ENCODE measurements at regions not wholly inside any gene's neighbourhood (a gene's known extent, or its start where the extent isn't known, plus 50 kb on each side); places are given as distances from the start of the nearest gene placed in this dataset.

DNA sequence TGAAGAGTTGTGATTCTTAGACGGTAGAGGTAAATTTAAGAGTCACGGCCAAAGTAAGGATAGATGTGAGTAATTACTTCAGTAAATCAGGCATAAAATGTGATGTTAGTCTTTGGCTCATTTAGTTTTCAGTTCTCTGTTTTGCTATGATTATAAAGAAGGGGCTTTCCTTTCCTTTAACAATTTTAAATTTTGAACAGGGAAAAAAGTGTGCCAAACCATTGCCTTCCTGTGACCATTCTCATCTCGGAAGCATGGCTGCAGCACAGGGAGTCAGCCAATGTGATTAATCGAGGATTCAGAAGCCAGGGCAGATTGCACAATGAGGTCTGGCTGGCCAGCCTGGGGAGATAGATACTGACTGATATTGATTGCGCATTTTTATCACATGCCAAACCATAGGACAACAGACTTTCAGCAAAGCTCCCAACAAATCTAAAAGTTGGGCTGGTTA, 480.2 kb upstream of the PRICKLE1 start:
- CTCF ChIA-PET, result no interaction called here
- Mint-ChIP-seq H3K27me3 (no peaks in the 10 kb centered on the region), H3K27ac (no peak overlapping the region), H3K4me3 (no peak overlapping the region), H3K4me1 (no peaks in the 10 kb centered on the region), H3K36me3 (ENCODE audit: low read depth) (no peaks in the 10 kb centered on the region), H3K9me3 (peaks cover 4% of the 10 kb centered on the region)
- DNase-seq, result no peak
- POLR2A ChIA-PET, result no interaction called here

GRCh38 chr12:43066471-43066870, 476.9 kb upstream of the PRICKLE1 start:
- CTCF ChIA-PET, result no interaction called here
- no peak overlapping the region for H3K4me3 Mint-ChIP-seq
- POLR2A ChIA-PET, result no interaction called here
- H3K36me3 Mint-ChIP-seq (ENCODE audit: low read depth), result no peaks in the 10 kb centered on the region
- H3K27ac Mint-ChIP-seq, result no peak overlapping the region
- H3K4me1 Mint-ChIP-seq, result no peaks in the 10 kb centered on the region
- no peaks in the 10 kb centered on the region for H3K27me3 Mint-ChIP-seq
- no peak for DNase-seq
- H3K9me3 Mint-ChIP-seq, result peaks cover 4% of the 10 kb centered on the region

DNA sequence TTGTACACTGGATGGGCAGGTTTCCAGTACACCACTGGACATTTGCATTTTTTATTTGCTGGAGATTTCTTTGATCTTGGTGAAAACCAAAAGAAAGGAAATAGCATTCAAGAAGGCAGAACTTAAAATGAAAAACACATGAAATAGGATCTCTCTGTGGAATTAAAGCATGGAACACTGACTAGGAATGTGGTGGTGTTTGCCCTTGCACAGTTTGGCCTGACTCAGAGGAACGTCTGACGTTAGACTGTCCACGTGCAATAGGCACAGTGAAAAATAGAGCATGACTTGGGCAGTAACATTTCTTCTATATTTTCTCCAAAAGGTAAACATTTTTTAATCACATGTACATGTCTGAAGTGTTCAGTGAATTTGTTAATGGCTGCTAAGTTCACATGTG, 474.1 kb upstream of the PRICKLE1 start:
- ChIA-PET POLR2A (no interaction called here), CTCF (no interaction called here)
- Mint-ChIP-seq H3K27ac (no peak overlapping the region), H3K4me1 (no peaks in the 10 kb centered on the region), H3K4me3 (no peak overlapping the region), H3K9me3 (peaks cover 4% of the 10 kb centered on the region), H3K36me3 (ENCODE audit: low read depth) (no peaks in the 10 kb centered on the region), H3K27me3 (no peaks in the 10 kb centered on the region)
- no peak for DNase-seq

- no peaks in the 10 kb centered on the region for H3K36me3 Mint-ChIP-seq (ENCODE audit: low read depth)
- no peaks in the 10 kb centered on the region for H3K27me3 Mint-ChIP-seq
- H3K4me3 Mint-ChIP-seq, result no peak overlapping the region
- H3K9me3 Mint-ChIP-seq, result peaks cover 4% of the 10 kb centered on the region
- no peak overlapping the region for H3K27ac Mint-ChIP-seq
- POLR2A ChIA-PET, result no interaction called here
- CTCF ChIA-PET, result no interaction called here
- H3K4me1 Mint-ChIP-seq, result no peaks in the 10 kb centered on the region
- no peak for DNase-seq
These were observed 472.8 kb upstream of the PRICKLE1 start for GRCh38 chr12:43062201-43062895.

GRCh38 chr12:43060742-43061141, 471.2 kb upstream of the PRICKLE1 start:
- Mint-ChIP-seq H3K9me3 (no peaks in the 10 kb centered on the region), H3K27me3 (no peaks in the 10 kb centered on the region), H3K36me3 (ENCODE audit: low read depth) (no peaks in the 10 kb centered on the region), H3K4me1 (no peaks in the 10 kb centered on the region), H3K27ac (no peak overlapping the region), H3K4me3 (no peak overlapping the region)
- ChIA-PET POLR2A (no interaction called here), CTCF (no interaction called here)
- DNase-seq, result no peak

- H3K4me3 Mint-ChIP-seq, result no peak overlapping the region
- H3K27me3 Mint-ChIP-seq, result no peaks in the 10 kb centered on the region
- H3K27ac Mint-ChIP-seq, result no peak overlapping the region
- ChIA-PET CTCF (no interaction called here), POLR2A (no interaction called here)
- no peaks in the 10 kb centered on the region for H3K36me3 Mint-ChIP-seq (ENCODE audit: low read depth)
- DNase-seq, result no peak
- H3K4me1 Mint-ChIP-seq, result no peaks in the 10 kb centered on the region
- no peaks in the 10 kb centered on the region for H3K9me3 Mint-ChIP-seq
These were observed 469.1 kb upstream of the PRICKLE1 start for GRCh38 chr12:43058616-43059015.

DNA sequence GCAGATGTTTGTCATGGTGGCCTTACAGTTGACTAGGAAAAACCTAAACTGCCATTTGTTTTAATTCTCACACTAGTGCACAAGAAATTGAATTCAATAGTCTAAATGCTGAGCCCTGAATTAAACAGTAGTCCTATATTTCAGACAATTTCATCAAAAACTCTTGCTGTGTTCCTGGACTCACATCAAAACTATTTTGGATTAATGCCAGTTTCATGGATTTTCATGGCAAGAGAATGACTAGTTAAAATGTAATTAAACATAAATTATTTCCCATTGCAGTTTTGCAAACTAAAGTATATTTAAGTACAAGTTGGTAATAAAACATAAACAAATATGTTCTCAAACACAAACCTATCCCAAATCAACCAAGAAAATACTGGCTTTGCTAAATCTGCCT, 468.0 kb upstream of the PRICKLE1 start:
- Mint-ChIP-seq H3K4me1 (no peaks in the 10 kb centered on the region), H3K27me3 (no peaks in the 10 kb centered on the region), H3K36me3 (ENCODE audit: low read depth) (no peaks in the 10 kb centered on the region), H3K4me3 (no peak overlapping the region), H3K9me3 (peaks cover 2% of the 10 kb centered on the region), H3K27ac (no peak overlapping the region)
- ChIA-PET POLR2A (no interaction called here), CTCF (no interaction called here)
- no peak for DNase-seq

DNA sequence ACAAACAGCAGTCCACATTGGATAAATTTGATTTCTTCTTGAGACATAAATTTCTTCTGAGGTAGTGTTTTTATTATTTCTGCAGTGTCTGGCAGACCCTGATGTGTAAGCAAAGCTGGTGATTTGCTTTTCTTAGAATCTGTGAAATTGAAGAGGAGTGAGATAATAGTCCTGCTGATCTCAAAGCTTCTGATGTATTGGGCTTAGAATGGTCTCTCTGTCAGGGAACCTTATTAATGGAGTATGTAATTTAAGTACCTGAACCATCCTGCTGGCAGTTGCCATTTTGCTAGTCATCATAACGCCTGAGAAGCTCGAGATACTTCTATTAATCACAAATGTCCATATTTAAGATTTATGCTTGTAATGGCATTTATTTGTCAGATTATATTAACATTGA, 464.5 kb upstream of the PRICKLE1 start:
- H3K4me3 Mint-ChIP-seq, result no peak overlapping the region
- no peaks in the 10 kb centered on the region for H3K4me1 Mint-ChIP-seq
- H3K27me3 Mint-ChIP-seq, result no peaks in the 10 kb centered on the region
- peaks cover 2% of the 10 kb centered on the region for H3K9me3 Mint-ChIP-seq
- ChIA-PET CTCF (no interaction called here), POLR2A (no interaction called here)
- H3K36me3 Mint-ChIP-seq (ENCODE audit: low read depth), result no peaks in the 10 kb centered on the region
- DNase-seq, result no peak
- H3K27ac Mint-ChIP-seq, result no peak overlapping the region

- CTCF ChIA-PET, result interaction anchor here (1.1 kb wide), 1 partner anchor 14 kb away, joined by 3 read pairs; no protein-coding TSS in a partner anchor
These were observed 462.9 kb upstream of the PRICKLE1 start for GRCh38 chr12:43052441-43052840.

GRCh38 chr12:43044241-43044640, 454.7 kb upstream of the PRICKLE1 start:
- ChIA-PET CTCF (no interaction called here), POLR2A (no interaction called here)
- Mint-ChIP-seq H3K27ac (no peak overlapping the region), H3K36me3 (ENCODE audit: low read depth) (no peaks in the 10 kb centered on the region), H3K9me3 (peaks cover 5% of the 10 kb centered on the region), H3K4me1 (no peaks in the 10 kb centered on the region), H3K4me3 (no peak overlapping the region), H3K27me3 (no peaks in the 10 kb centered on the region)
- no peak for DNase-seq

More at GRCh38 chr12:43052441-43052840, 462.9 kb upstream of the PRICKLE1 start:
- no peak overlapping the region for H3K27ac Mint-ChIP-seq
- no peak for DNase-seq
- POLR2A ChIA-PET, result no interaction called here
- H3K36me3 Mint-ChIP-seq (ENCODE audit: low read depth), result no peaks in the 10 kb centered on the region
- no peaks in the 10 kb centered on the region for H3K27me3 Mint-ChIP-seq
- H3K9me3 Mint-ChIP-seq, result peaks cover 3% of the 10 kb centered on the region
- no peaks in the 10 kb centered on the region for H3K4me1 Mint-ChIP-seq
- H3K4me3 Mint-ChIP-seq, result no peak overlapping the region

DNA sequence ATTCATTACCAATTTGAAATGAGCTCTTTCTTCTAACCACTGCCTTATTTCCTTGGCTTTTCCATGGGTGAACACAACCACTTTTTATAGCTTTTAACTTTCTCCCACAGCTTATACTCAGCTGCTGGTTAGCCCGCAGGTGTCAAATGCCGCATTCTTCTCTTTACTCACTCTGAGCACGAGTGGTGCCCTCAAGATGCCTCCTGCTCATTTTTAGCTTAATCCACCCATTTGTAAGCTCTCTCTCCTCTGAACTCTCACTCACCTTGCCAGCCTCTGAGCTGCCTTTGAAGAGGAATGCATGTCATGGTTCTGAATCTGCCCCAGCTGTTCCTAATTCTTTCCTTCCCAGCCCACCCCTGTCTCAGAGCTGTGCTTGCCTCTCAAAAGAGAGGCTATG, 449.4 kb upstream of the PRICKLE1 start:
- H3K27me3 Mint-ChIP-seq, result no peaks in the 10 kb centered on the region
- POLR2A ChIA-PET, result interaction anchor here (0.6 kb wide), 1 partner anchor 10 kb away, joined by 3 read pairs; no protein-coding TSS in a partner anchor

DNA sequence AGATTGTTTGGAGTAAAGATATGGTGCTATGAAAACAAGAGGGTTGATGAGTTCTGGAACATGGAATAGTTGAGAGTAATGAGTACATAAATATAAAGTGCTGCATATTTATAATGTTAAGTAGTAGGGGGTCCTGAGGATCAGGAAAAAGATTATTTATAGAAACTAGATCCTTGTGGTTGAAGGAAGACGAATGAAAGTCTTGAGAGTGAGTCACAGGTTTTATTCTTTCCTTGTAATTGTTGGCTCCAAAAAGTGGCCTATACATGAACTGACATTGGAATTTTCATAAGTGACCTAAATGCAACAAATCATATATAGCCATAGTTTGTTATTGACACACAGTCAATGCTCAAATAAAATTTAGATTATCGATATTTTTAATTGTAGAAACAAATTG, 440.4 kb upstream of the PRICKLE1 start:
- Mint-ChIP-seq H3K36me3 (ENCODE audit: low read depth) (no peaks in the 10 kb centered on the region), H3K4me3 (no peak overlapping the region), H3K4me1 (no peaks in the 10 kb centered on the region), H3K27ac (no peak overlapping the region), H3K9me3 (peaks cover 3% of the 10 kb centered on the region), H3K27me3 (no peaks in the 10 kb centered on the region)
- POLR2A ChIA-PET, result no interaction called here
- DNase-seq, result no peak
- CTCF ChIA-PET, result no interaction called here

More for the DNA sequence above, 449.4 kb upstream of the PRICKLE1 start:
- DNase-seq, result no peak
- CTCF ChIA-PET, result interaction anchor here (0.8 kb wide), 1 partner anchor 13 kb away, joined by 3 read pairs; no protein-coding TSS in a partner anchor
- no peaks in the 10 kb centered on the region for H3K4me1 Mint-ChIP-seq
- no peaks in the 10 kb centered on the region for H3K36me3 Mint-ChIP-seq (ENCODE audit: low read depth)
- H3K4me3 Mint-ChIP-seq, result no peak overlapping the region
- peaks cover 3% of the 10 kb centered on the region for H3K9me3 Mint-ChIP-seq
- H3K27ac Mint-ChIP-seq, result no peak overlapping the region

DNA sequence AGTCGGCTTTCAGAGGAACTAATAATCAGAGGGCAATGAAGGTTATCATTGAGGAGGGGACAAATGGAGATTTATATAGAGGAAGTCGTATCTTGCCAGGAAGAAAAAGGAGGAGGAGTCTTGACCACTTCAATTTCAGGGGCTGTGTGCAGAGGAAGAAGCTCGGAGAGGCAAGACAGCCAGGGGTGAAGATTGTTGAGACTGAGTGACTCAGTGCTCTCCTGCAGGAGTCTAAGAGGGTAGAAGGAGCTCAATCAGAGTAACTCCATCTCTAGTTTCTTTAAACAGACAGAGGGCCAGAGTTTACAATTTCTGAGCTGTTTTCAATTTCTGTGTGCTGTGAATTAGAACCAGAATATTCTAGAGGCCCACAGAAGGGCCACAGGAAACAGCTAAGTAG, 439.3 kb upstream of the PRICKLE1 start:
- CTCF ChIA-PET, result no interaction called here
- H3K9me3 Mint-ChIP-seq, result peaks cover 3% of the 10 kb centered on the region
- POLR2A ChIA-PET, result no interaction called here

DNA sequence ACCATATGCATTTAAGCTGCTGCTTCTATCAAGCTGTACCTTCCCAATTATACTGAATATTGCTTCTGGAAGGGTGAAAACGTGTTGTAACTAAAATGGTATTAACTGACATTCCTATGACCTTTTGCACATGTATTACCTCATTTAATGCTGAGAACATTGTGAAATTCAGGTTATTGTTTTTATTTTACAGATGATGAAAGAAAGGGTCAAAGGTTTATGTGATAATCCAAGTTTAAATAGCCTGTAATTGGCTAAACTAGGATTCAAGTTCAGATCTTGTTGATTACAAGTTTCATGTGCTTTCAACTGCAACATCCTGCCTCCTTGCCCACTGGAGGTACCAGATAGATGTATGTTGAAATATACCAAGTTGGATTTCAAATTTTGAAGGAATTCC, 433.3 kb upstream of the PRICKLE1 start:
- H3K4me3 Mint-ChIP-seq, result no peak overlapping the region

More for the DNA sequence above, 439.3 kb upstream of the PRICKLE1 start:
- Mint-ChIP-seq H3K27ac (no peak overlapping the region), H3K4me1 (no peaks in the 10 kb centered on the region), H3K36me3 (ENCODE audit: low read depth) (no peaks in the 10 kb centered on the region), H3K4me3 (no peak overlapping the region), H3K27me3 (no peaks in the 10 kb centered on the region)
- no peak for DNase-seq

More for the DNA sequence above, 433.3 kb upstream of the PRICKLE1 start:
- Mint-ChIP-seq H3K4me1 (no peaks in the 10 kb centered on the region), H3K9me3 (no peaks in the 10 kb centered on the region), H3K27ac (no peak overlapping the region), H3K27me3 (no peaks in the 10 kb centered on the region), H3K36me3 (ENCODE audit: low read depth) (no peaks in the 10 kb centered on the region)
- no peak for DNase-seq
- CTCF ChIA-PET, result no interaction called here
- POLR2A ChIA-PET, result no interaction called here
